HG03521 (cell line): ENCODE measurements at regions not wholly inside any gene's neighbourhood (a gene's known extent, or its start where the extent isn't known, plus 50 kb on each side); places are given as distances from the start of the nearest gene placed in this dataset.

Experiments used
- ATAC-seq: cut with Tn5 transposase; IDR thresholded peaks from one replicate; pipeline ENCODE4 v1.9.1; 2021; ENCODE audit warnings: mild to moderate bottlenecking, moderate library complexity; ENCODE audit not compliant: unreplicated experiment

DNA sequence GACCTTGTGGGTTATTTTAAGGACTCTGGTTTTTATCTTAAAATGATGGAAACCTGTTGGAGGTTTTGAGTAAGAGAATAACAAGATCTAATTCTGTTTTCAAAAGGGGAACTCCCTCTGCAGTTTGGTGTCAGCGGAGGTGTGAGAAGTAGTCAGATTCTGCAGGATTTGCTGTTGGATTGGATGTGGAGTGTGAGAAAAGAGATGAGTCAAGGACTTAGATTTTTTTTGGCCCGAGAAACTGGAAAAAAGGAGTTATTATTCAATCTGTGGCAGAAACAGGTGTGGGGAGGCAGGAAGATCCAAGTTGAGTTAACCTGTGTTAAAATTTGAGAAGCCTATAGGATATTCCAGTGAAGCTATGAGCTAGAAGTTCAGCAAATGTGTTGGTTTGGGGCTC is 337.2 kb upstream of the FANCL start:
- no peak for ATAC-seq

DNA sequence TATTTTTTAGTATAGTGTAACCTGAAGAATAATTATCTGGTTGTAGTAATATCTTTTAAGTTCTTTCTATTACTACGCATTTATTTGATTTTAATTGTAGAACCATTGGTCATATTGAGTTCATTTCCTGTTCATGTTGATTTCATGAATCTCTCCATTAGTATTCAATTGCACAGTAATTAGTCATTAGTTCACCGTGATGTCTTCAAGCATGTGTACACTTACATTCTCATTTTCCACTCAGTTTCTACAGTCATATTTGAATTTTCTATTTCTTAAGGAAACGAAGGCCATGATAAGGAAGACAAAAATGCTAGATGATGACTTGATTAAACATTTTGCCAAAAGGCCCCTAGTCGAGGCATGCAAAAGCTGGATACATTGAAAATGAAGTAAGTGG is 333.7 kb upstream of the FANCL start:
- ATAC-seq: no peak

DNA sequence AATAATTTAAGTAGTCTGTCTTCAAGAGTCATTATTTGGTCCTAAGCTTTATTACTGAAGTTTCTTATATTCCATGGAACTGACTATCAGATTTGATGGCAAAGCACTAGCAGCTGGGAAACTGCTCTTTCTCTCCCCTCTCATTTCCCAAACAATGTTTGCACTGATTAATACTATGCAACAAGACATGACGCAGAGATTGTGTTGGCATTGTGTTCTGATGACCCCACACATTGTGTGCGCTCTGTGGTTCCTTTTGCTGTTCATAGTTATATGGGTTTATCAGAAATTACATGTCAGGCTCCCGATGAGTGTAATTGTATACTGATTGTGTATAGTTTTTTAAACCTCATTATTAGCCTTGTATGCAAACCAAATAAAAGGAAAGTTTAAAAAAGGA is 331.6 kb upstream of the FANCL start:
- no peak for ATAC-seq

DNA sequence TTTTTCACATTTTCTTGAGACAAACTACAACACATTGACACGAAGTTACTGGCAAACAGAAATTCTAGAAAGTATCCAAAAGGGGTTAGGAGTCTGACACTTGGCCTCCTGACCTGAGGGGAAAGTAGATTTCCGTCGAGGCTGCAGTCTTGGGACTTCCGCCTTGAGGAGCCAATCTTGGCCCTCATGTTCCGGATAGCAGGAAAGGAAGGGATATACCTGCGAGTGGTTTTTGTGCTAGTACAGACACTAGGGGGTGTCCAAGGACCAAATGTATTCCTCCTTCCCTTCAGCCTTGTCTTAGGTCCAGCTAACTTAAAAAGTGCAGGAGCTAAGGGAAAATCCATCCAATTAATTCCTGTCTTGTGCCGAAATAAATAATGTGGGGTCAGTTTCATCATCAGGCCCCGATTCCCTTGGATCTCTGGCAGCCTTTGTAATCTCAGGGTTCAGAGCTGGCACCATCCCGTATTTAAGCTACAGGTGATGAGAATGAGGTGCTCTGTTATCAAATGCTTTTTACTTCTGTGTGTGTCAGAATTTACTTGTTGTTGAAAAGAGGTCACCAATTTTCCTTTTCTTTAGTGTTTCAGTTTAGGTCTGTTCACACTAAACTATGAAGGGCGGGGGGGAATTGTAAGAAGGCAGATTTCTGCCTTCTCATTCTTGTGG is 330.2 kb upstream of the FANCL start:
- peak; percentile 76 for ATAC-seq

DNA sequence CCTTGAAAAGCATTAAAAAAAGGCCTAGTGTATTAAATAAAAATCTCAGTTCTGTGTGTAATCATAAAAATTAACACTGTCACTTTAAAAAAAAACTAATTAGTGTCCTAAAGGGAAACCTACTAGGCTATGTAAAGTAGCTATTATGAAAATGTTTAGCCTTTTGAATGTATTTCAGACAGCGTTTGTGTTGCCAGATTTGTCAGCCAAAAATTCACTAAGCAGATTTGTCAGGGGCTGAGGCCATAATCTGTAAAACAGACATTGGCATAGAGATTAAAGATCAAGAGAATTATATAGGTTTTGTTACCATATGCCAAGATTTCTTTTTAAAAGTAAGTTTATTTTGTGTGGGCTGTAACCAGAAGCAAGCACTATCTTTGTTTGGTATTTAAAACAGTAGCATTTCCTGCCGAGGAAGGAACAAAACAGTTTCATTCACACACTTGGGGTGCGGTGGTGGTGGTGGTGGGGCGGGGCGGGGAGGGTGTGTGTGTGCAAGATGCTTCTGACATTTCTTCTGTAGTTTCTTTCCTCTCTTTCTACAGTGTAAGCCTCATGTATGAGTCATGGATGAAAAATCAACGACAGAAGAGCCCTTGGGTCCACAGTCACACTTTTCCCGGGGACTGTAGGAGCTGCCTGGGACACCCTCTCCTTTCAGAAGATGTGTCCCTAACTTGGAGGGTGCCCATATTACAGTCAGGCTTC is 328.5 kb upstream of the FANCL start:
- no peak for ATAC-seq

DNA sequence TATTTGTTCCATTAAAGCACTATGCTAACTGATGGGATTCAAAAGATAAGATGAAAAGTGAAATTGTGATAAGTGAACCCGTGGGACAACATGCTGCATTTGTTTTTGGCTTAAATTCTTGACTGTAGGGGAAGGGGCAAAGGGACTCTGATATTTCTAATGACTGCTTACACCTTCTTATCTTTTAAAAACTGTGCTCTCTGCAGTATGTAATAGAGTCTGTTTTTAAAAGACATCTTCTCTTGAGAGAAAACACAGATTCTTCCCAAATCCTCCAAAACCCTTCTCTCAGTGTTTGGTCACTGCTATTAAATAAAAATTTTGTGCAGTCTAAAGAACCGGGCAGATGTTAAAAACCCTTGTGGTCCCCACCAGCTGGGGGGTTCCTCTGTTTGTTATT is 327.8 kb upstream of the FANCL start:
- no peak for ATAC-seq

DNA sequence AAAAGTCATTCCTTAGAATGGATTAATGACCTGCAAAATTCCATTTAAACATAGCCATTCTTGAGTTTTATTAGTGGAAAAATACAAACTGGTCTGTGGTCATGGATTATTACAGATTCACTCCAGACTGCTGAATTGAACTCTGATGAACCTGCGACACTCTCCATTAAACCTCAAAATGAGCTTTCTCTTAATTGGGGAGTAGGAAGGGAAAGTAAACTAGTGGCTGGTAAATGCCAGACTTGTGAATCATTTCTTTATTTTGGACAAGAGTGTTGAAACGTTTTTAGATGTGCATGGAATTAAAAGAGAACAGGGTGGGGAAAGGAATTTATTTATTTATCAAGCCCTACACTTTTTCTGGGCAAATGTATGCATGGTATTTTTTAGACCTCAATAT is 321.2 kb upstream of the FANCL start:
- no peak for ATAC-seq

DNA sequence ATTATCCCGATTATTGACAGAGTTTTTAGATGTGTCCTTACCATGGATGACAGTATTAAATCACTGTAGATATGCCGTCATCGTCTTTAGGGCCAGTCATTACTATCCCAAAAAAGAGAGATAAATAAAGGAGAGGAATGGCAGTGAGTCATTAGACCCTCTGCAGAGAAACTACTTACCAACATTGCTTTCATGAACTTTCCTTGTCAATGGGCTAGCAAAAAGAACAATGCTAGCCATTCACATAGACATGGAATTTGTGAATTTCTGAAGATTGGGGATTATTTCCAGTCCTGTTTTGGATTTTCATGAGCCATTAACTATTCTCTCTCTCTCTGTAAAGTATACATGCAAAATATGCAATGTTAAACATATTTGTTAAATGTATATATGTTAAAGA is 319.4 kb upstream of the FANCL start:
- ATAC-seq: no peak

DNA sequence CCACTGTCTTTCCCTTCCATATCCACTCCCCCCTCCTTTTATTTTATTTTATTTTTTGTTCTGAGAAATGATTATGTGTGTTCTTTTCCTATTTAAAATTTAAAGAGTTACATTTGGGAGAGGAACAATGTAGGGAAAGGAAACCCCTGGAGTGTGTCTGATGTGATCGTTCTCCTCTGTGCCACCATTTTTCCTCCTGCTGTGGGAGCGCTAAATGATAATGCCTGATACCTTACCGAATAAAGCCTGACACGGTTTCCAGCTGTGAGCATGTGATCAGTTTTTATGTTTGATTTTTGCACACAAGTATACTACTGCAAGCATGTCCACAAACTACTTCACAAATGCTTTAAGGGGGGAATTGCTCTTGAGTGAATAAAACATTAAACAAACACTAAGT is 317.8 kb upstream of the FANCL start:
- no peak for ATAC-seq

DNA sequence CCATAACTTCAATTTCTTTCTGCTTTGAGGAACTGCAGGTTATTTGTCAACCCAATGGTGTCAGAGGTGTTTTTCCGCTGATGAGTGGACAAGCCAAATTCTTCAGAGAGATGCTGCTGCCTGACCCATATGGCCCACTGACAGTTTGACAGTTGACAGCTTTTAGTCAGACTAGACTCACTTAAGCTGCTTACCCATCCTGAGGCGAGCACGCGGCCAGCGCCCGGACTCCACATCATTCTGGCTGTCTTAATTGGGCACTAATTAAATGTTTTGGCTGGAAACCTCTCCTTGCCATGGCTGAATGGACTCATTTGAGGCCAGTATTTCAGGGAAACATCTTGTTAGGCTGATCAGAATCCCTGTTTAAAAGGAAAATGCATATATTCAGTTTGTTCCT is 316.1 kb upstream of the FANCL start:
- no peak for ATAC-seq

DNA sequence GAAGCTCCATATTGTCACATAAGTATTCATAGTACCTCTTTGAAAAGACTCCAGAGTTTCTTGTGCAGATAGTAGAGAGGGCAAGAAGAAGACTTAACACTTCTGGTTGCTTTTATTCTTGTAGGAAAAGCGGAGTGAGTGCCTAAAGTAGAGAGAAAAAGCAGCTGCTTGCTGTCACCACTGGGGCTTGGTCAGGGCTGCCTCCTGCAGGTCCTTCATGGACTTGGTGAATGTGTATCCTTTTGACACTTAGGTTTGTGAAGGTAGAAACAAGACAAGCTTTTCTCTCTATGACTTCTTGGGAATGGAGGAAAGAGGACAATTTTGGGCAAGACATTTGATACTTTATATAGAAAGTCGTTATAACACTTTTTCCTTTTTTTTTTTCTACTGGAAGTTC is 312.8 kb upstream of the FANCL start:
- no peak for ATAC-seq

DNA sequence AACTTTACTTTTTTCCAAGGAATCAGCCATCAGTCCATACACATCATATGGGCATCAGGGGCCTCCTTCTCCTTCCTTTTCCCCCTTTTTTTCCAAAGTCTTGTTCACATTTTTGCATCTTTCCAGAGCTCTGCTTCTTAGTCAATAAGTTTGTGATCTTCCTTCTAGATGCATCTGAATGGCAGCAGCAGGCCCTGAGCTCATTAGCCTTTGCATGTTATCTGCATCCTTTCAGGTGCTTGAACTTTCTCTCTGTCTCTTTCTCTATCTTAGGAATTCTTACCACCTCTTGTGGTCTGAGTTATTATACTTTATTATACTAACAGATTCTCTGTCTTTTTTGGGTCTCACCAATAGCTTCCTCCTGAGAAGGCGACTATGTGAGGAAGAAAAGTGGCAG is 312.4 kb upstream of the FANCL start:
- no peak for ATAC-seq

DNA sequence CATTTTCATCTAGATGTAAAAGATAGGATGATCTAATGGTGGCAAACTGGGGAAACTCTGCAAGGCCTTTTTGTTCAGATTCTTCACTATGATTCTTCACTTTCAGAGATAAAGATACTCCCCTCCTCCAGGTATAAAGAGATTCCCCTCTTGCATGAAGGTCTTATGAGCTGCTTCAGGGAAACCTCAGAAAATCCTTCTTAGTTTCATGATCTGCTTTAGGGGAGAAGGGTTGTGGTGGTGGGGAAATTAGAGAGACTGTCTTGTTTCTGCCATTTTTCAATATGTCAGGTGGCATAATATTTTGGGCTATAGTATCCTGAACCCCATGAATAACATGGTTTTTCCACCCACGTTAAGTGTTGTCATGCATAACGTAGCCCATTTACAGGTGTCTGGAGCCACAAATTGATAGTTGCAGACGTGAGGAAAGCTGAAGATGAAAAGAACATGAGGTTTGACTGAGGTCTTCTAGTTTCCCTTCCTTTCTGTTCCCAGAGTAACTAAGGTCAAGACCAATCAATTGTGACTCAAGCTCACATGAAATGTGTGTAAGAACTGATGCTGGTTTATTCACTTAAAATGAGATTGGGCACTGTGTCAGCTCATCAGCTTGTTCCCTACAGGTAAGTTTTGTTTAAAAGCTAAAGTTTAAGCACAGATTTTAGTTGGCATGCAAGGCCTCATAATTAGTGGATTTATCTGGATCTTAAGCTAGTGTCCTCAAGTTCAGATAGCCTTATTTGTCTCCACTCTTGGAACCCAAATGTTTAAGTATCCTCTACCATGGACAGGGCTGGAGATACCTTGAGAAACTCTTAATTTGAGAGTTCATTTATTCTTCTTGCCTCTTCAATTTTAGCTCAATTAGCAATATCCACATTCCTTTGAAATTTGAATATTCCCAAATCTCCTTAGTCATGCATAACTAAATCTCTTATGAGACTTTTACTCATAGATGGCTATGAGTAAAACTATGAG is 304.5 kb upstream of the FANCL start:
- ATAC-seq: no peak

DNA sequence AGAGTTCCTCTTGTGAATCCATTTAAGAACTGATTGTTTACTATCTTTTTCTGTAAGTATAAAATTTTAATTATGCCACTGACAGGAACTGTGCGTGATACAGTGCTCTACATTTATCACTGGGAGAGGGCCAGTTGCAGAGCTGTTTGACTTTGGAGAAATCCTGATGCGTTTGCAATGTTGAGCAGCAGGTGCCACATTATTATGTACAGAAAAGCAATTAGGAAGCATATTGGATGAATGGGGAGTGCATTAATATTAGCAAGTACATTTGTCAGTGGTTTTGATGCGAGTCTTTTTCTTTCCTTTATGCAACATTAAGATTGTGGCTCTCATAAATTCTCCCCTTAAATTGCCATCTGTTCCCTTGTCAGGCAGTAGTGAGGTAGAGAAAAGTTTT is 302.3 kb upstream of the FANCL start:
- ATAC-seq: no peak

DNA sequence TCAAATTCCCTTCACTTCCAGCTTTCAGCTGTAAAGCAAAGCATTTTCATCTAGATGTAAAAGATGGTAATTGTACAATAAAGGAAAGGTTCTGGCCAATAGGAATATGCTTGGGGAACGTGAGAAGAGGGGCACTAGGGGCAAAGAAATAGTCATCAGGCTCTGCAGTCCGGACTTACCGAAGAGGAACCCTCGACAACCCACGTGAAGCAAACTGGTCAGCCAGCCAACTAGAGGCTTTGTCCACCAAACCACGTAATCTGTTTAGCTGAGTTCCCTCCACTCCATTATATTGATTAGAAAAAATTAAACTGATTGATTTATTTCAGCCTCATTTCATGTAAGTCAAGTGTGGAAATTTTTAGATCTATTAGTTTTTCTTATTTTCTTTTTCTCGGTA is 300.4 kb upstream of the FANCL start:
- no peak for ATAC-seq

DNA sequence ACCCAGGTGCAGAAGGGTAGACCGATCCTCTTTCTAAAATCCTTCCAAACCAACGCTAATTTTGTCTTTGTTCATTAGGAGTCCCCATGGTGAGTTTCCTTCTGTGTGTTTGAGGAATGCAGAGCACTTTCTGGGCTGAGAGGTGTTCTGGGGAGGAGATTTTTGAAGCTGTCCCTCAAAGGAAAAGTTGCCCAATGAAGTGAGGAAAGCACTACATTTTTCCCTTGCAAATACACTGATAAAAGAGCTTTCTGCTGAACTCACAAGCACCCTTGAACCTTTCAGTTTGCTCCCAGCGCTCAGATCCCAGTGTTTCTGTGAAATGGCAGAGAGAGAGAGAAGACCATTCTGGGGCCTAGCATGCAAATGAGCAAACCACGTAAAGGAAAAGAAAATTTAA is 299.6 kb upstream of the FANCL start:
- ATAC-seq: no peak

DNA sequence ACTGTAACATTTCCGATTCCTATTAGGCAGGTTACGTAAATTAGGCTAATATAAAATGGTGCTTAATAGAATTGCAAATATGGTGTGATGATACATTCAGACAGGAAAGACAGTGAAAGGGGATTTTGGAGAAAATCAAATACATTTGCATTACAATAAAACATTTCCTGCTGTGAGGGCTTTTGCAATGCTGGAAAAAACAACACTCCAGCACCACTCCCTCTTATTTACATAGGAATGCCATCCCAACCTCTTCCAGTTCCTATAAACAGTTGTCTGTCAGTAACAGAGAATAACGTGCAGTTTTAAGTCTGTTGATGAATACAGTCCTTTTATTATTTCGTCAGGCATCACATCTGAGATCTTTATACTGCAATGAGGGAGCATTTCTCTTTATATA is 298.8 kb upstream of the FANCL start:
- no peak for ATAC-seq

DNA sequence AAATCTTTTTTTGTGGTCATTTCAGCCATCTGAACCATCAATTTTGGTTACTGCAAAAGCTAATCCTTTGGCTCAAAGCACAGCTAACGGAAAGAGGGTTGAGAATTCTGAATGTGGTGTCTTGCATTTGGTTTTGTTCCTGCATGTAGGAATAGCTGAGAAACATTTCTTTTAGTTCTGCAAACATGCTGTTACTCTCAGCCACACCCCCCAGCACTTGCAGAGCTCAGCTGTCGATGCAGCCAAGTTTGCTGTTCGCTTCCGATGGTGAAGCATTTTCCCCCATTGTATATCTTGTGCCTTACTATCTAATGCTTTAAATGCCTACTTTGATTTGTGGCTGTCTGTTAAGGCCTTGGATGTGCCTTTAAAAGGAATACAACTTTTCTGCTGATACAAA is 294.9 kb upstream of the FANCL start:
- ATAC-seq: no peak

DNA sequence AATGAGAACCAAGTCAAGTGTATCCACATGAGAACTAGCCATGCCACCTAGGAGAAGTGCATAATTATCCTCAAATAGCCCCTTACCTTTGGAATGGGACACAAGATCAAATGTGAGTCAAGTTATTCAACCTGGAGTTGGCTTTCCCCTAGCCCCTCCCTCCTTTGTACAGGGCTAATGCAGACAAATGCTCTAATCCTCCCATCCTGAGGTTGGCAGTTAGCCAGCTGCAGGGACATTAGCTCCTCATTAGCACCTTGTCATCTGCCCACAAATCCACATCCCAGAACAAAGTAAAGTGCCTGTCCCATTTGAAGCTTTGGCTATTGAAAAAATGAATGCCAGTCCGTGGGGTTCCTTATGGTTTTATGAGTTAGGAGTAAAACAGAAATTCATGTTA is 294.1 kb upstream of the FANCL start:
- ATAC-seq: no peak

DNA sequence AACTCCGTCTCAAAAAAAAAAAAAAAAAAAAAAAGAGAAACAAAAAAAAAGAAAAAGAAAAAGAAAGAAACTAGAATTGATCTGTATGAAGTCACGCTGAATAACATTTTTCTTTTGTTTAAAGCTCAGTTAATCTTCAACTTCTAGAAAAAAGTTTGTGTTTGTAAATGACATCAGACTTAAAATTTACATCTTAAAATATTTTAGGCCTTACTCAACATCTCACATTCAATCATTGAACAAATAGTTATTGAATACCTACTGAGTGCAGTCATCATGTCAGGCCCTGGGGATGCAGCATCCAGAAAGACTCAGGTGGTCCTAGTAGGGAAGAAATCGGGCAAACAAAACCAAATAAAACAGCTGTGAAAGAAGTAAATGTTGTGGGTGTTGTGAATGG is 292.3 kb upstream of the FANCL start:
- ATAC-seq: no peak

DNA sequence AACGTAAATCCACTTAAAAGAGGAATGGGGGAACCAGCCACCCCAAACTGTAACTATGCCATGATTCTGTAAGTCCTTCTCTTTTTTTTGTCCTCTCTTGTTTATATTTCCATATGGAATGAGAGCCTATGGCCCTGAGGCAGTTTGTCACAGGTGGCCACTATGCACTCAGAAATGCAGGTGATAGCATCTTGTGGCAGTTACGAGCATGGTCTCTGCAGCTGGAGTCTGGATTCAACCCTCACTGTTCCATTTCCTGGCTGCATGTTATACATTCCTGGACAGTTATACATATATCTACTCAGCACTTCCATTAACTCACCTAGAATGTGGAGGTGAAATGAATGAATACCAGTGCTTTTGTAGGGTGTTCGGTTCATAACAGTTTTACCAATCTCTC is 291.5 kb upstream of the FANCL start:
- ATAC-seq: no peak

DNA sequence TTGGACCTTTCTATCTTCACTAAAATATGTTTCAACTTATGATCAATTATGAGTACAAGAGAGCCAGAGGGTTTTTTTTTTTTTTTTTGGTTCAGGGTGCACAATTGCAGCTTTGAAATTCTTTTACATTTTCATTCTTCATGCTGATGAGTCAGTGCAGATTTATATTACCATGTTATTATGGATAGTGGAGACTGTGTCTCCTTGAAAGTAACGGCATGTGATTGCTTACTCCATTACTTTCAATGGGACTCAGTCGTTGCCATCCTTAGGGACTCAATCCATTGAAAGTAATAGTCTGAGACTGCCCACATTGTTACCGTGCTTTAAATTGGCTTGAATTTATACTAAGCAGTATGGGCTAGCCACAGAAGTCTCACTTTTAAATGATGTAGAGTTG is 286.5 kb upstream of the FANCL start:
- no peak for ATAC-seq
